SK-N-SH (cell line): ENCODE measurements at regions not wholly inside any gene's neighbourhood (a gene's known extent, or its start where the extent isn't known, plus 50 kb on each side); places are given as distances from the start of the nearest gene placed in this dataset.

Experiments used
- CTCF ChIP-seq: fragments of 200-600 bp; sonication (generic); IDR thresholded peaks from 2 replicates; pipeline ENCODE4 v1.6.1; 2017; ENCODE audit warnings: antibody characterized with exemption, mild to moderate bottlenecking, moderate library complexity
- EP300 ChIP-seq, 2 experiments: IDR thresholded peaks; 2 replicates each; pipeline versions ENCODE4 v1.4.0 to v1.6.1; 2012; ENCODE audit warnings: borderline replicate concordance in 1 of 2, low read depth in 1 of 2, low read length in 1 of 2
- EZH2phosphoT487 ChIP-seq: fragments of 200-600 bp; sonication (generic); IDR thresholded peaks from 2 replicates; pipeline ENCODE4 v1.6.1; 2017; ENCODE audit warnings: low read depth, mixed run types, mild to moderate bottlenecking, antibody characterized with exemption, moderate library complexity, borderline replicate concordance
- FOXM1 ChIP-seq: IDR thresholded peaks from 2 replicates; pipeline ENCODE4 v1.4.0; 2012; ENCODE audit warnings: low read depth, mild to moderate bottlenecking
- MEF2A ChIP-seq: IDR thresholded peaks from 2 replicates; pipeline ENCODE4 v1.4.0; 2012; ENCODE audit warnings: low read depth, borderline replicate concordance
- MXI1 ChIP-seq: IDR thresholded peaks from 2 replicates; pipeline ENCODE4 v1.6.1; 2012; ENCODE audit warnings: mild to moderate bottlenecking, low read depth, low read length, improper control_type of control experiment
- POLR2AphosphoS5 ChIP-seq: IDR thresholded peaks from 2 replicates; pipeline ENCODE4 v1.6.1; 2012; ENCODE audit warnings: low read depth, low read length
- RFX5 ChIP-seq: IDR thresholded peaks from 2 replicates; pipeline ENCODE4 v1.6.1; 2012; ENCODE audit warnings: mild to moderate bottlenecking, improper control_type of control experiment, low read length
- SIN3A ChIP-seq: IDR thresholded peaks from 2 replicates; pipeline ENCODE4 v1.6.1; 2012; ENCODE audit warnings: low read depth, mild to moderate bottlenecking, low read length, moderate library complexity, borderline replicate concordance
- USF2 ChIP-seq: fragments of 150-350 bp; IDR thresholded peaks from 2 replicates; pipeline ENCODE4 v1.6.1; 2017; ENCODE audit warnings: antibody characterized with exemption, low read length, low read depth, borderline replicate concordance
- ZBTB33 ChIP-seq: IDR thresholded peaks from 2 replicates; pipeline ENCODE4 v1.4.0; 2012; ENCODE audit warnings: low read depth, borderline replicate concordance

GRCh38 chr4:125948021-125948420 is 633.3 kb downstream of the FAT4 start:
- no peak for TF ChIP-seq CTCF
- TF ChIP-seq ZBTB33, result no peak
- TF ChIP-seq MXI1, result no peak
- no peak for TF ChIP-seq POLR2AphosphoS5
- no peak for TF ChIP-seq USF2
- no peak for TF ChIP-seq SIN3A
- no peak for TF ChIP-seq EZH2phosphoT487
- TF ChIP-seq RFX5, result no peak
- TF ChIP-seq EP300 (IDR thresholded peaks at IDR 0.05; ENCODE audit: borderline replicate concordance in 1 of 2, low read depth in 1 of 2, low read length in 1 of 2), result no peak
- TF ChIP-seq FOXM1, result no peak
- TF ChIP-seq MEF2A, result no peak
